ENCODE measurements at regions not wholly inside any gene's neighbourhood (a gene's known extent, or its start where the extent isn't known, plus 50 kb on each side); places are given as distances from the start of the nearest gene placed in this dataset.

GRCh38 chrX:30504309-30504708 lies 73.3 kb downstream of the TASL start:
- DNase-seq (ENCODE audit: low read depth): peak; percentile 46

- no peak for DNase-seq (ENCODE audit: low read depth)
Observed at GRCh38 chrX:30495468-30495867, 82.1 kb downstream of the TASL start.

DNA sequence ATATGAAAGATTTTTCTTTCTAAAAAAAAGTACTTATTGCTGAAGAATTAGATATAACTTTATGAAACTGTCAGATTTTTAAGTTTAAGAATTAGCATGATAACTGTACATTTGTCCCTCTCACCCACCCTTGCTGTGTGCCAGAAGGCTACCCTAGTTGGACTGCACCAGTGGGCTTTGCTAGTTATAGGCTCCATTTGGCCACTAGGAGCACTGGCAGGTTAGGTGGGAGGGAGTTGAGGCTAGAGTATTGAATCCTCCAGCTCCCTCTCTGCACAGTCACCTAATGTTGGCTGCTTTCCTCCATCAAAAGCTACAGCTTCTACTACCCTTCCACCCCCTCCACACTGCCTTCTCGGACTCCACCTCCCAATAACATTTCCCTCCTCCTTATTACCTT lies 84.2 kb downstream of the TASL start:
- no peak for DNase-seq (ENCODE audit: low read depth)

DNA sequence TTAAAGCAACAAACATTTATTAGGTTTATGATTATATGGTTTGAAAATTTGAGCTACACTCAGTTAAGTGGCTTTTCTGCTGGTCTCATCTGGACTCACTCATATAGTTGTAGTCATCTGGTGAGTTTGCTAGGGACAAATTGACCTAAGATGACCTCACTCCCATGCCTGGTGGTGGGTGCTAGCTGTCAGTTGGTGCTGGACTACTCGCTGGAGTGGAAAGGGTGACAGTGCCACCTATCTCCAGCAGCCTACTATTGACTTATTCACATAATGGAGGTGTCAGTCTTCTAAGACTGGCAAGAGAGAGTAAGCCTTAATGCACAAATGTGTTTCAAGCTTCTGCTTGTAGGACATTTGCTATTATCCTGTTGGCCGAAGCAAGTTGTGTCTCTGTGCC lies 88.2 kb downstream of the TASL start:
- peak; percentile 68 for DNase-seq (ENCODE audit: low read depth)

- DNase-seq (ENCODE audit: low read depth): peak; percentile 34
Observed at GRCh38 chrX:30488092-30488491, 89.5 kb downstream of the TASL start.

DNA sequence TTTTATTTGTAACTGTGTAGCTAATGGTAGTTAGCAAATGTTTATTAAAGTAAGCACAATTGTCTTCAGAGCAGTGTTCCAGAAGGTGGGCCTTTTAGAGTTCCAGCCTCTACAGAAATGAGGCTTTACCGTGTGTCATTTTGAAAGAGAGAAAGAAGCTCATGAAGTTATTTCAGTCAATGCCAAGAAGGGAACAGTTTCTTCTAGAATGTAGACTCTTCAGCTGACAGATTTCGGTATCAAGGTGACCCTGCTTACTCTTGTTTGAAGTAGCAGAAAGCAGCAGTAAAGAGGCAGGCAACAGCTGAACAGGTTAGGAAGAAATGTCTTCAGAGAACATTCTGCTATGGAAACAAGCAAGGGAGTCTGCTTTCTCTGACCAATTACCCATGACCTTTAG lies 93.6 kb downstream of the TASL start:
- no peak for DNase-seq (ENCODE audit: low read depth)

GRCh38 chrX:30468471-30468870 lies 109.1 kb downstream of the TASL start:
- no peak for DNase-seq (ENCODE audit: low read depth)
